B cell (primary cell): ENCODE measurements at regions not wholly inside any gene's neighbourhood (a gene's known extent, or its start where the extent isn't known, plus 50 kb on each side); places are given as distances from the start of the nearest gene placed in this dataset.

Experiments
- ATAC-seq: fragments of 200-7000 bp; cut with Tn5 transposase; one replicate; pipeline ENCODE4 v1.10.0; 2021; ENCODE audit warnings: low read depth, mild to moderate bottlenecking, moderate number of reproducible peaks, moderate library complexity
- CTCF ChIA-PET: fragments of 350-600 bp; sonication (Branson Sonifier 250); formaldehyde crosslinking; loops from one replicate; lab custom pipeline; 2021; ENCODE audit warnings: antibody characterized with exemption, inconsistent platforms; lab: Charles Lee
- POLR2A ChIA-PET: fragments of 350-600 bp; sonication (Branson Sonifier 250); formaldehyde crosslinking; loops from one replicate; lab custom pipeline; 2021; ENCODE audit warnings: antibody characterized with exemption; lab: Charles Lee
- DNase-seq: peaks from one replicate; pipeline ENCODE4 v3.0.0; 2013
- H2AFZ ChIP-seq: 2 replicates; pipeline ENCODE4 v1.6.1; 2012; ENCODE audit warnings: mild to moderate bottlenecking, low read depth, low read length; ENCODE audit not compliant: insufficient read depth, poor library complexity, severe bottlenecking
- H3K27ac ChIP-seq, 2 donors: 1 replicate in 1 of 2; 2 replicates in 1 of 2; pipeline ENCODE4 v1.5.1; 2012 to 2013; ENCODE audit warnings: low read length in 2 of 2, mild to moderate bottlenecking in 2 of 2, moderate library complexity in 1 of 2
- H3K27me3 ChIP-seq, 4 experiments: fragments of 200-600 bp in 1 of 4; sonication (generic) in 1 of 4; replicated peaks in 1 of 4; 1 replicate in 2 of 4; 2 replicates in 2 of 4; pipeline versions ENCODE4 v1.6.1 to v1.7.0; 2013 to 2016; ENCODE audit warnings: low read length in 3 of 4, mild to moderate bottlenecking in 2 of 4, mixed read lengths in 1 of 4, moderate library complexity in 1 of 4; ENCODE audit not compliant: insufficient read depth in 4 of 4, control insufficient read depth in 3 of 4; ENCODE audit errors: control extremely low read depth in 1 of 4
- H3K36me3 ChIP-seq, 2 experiments: replicated peaks in 1 of 2; 1 replicate in 1 of 2; 2 replicates in 1 of 2; pipeline versions ENCODE4 v1.6.1 to v1.7.1; 2013; ENCODE audit warnings: low read length in 1 of 2; ENCODE audit not compliant: insufficient read depth in 2 of 2, control insufficient read depth in 1 of 2; ENCODE audit errors: control extremely low read depth in 1 of 2, extremely low read depth in 1 of 2
- H3K4me1 ChIP-seq, 2 donors: fragments of 200-600 bp in 1 of 2; sonication (generic) in 1 of 2; 1 replicate in 1 of 2; 2 replicates in 1 of 2; pipeline versions ENCODE4 v1.5.1 to v1.6.1; 2013 to 2017; ENCODE audit warnings: low read length in 2 of 2; ENCODE audit not compliant: control insufficient read depth in 2 of 2, insufficient read depth in 2 of 2
- H3K4me2 ChIP-seq: replicated peaks from 2 replicates; pipeline ENCODE3; 2012; ENCODE audit warnings: mild to moderate bottlenecking, low read depth, low read length; ENCODE audit not compliant: poor library complexity, severe bottlenecking
- H3K4me3 ChIP-seq, 5 experiments: fragments of 200-600 bp in 1 of 5; sonication (generic) in 1 of 5; 1 replicate in 3 of 5; 2 replicates in 2 of 5; pipeline versions ENCODE4 v1.5.1 to v1.7.0; 2011 to 2016; ENCODE audit warnings: low read length in 4 of 5, mild to moderate bottlenecking in 4 of 5, low read depth in 2 of 5, control low read depth in 1 of 5, moderate library complexity in 1 of 5; ENCODE audit not compliant: insufficient read depth in 1 of 5; ENCODE audit errors: control extremely low read depth in 1 of 5, extremely low read depth in 1 of 5
- H3K79me2 ChIP-seq: fragments of 200-600 bp; sonication (generic); one replicate; pipeline ENCODE4 v1.6.0; 2016; ENCODE audit warnings: low read length; ENCODE audit not compliant: control insufficient read depth, insufficient read depth
- H3K9ac ChIP-seq: fragments of 200-600 bp; sonication (generic); 2 replicates; pipeline ENCODE4 v1.6.1; 2017; ENCODE audit warnings: mild to moderate bottlenecking, low read length, moderate library complexity
- H3K9me3 ChIP-seq, 3 donors: one replicate each; pipeline versions ENCODE4 v1.6.1 to v1.7.1; 2013; ENCODE audit warnings: low read length in 2 of 3; ENCODE audit not compliant: control insufficient read depth in 2 of 3, insufficient read depth in 1 of 3; ENCODE audit errors: control extremely low read depth in 1 of 3
- H4K20me1 ChIP-seq: 2 replicates; pipeline ENCODE4 v1.6.0; 2012; ENCODE audit warnings: mild to moderate bottlenecking, low read length; ENCODE audit not compliant: insufficient read depth, control insufficient read depth, poor library complexity, severe bottlenecking
- H3K27ac Mint-ChIP-seq: one replicate; pipeline ENCODE4 v1.8.0; 2021; ENCODE audit warnings: mixed read lengths
- H3K27me3 Mint-ChIP-seq: one replicate; pipeline ENCODE4 v1.8.0; 2021; ENCODE audit warnings: mixed read lengths
- H3K4me1 Mint-ChIP-seq: one replicate; pipeline ENCODE4 v1.8.0; 2021; ENCODE audit warnings: mixed read lengths
- H3K4me3 Mint-ChIP-seq: one replicate; pipeline ENCODE4 v1.8.0; 2021; ENCODE audit warnings: mixed read lengths
- H3K9me3 Mint-ChIP-seq: one replicate; pipeline ENCODE4 v1.8.0; 2022; ENCODE audit warnings: mixed read lengths; ENCODE audit not compliant: insufficient read depth
- CTCF ChIP-seq: fragments of 200-600 bp; IDR thresholded peaks from one replicate; pipeline ENCODE4 v1.8.0; 2022; ENCODE audit warnings: antibody characterized with exemption, mild to moderate bottlenecking
- EZH2 ChIP-seq: IDR thresholded peaks from 2 replicates; pipeline ENCODE4 v1.6.1; 2012; ENCODE audit warnings: borderline replicate concordance, low read depth, mild to moderate bottlenecking, moderate library complexity, low read length; ENCODE audit not compliant: insufficient read depth, poor library complexity, severe bottlenecking
- whole genome bisulfite sequencing: methylation state at CpG from one replicate; pipeline ENCODE4 v1.1.5; 2013; ENCODE audit warnings: missing lambda C conversion rate; ENCODE audit not compliant: insufficient coverage; 5-methylcytosine and 5-hydroxymethylcytosine counted together
- intact Hi-C: fragments of 100-400 bp; cut with micrococcal nuclease; formaldehyde crosslinking; loops from one replicate; pipeline ENCODE4 v1.10.0; 2022

- Histone ChIP-seq H3K27me3 (no peaks in the 10 kb centered on the region), H3K79me2 (no peaks in the 10 kb centered on the region), H3K9ac (no peak overlapping the region), H4K20me1 (no peaks in the 10 kb centered on the region), H3K4me1 (no peaks in the 10 kb centered on the region), H3K4me2 (no peak overlapping the region), H3K4me3 (no peak overlapping the region), H3K9me3 (peaks cover 0 to 8% (median 0%) of the 10 kb centered on the region in 3 donors), H2AFZ (no peak overlapping the region), H3K27ac (no peak overlapping the region), H3K36me3 (no peaks in the 10 kb centered on the region)
- no peaks in the 10 kb centered on the region for H3K27me3 Mint-ChIP-seq
- ChIA-PET POLR2A (no interaction called here), CTCF (interaction anchor here (0.7 kb wide), 1 partner anchor 257 kb away, joined by 3 read pairs; no protein-coding TSS in a partner anchor)
- whole genome bisulfite sequencing, result no CpG with 5 or more reads among the region's 3 CpGs
- intact Hi-C loops, result no loop called here
- H3K4me1 Mint-ChIP-seq, result peaks cover 2% of the 10 kb centered on the region
- no peak for ATAC-seq
- no peak for TF ChIP-seq EZH2
- no peak for TF ChIP-seq CTCF
- H3K4me3 Mint-ChIP-seq, result no peak overlapping the region
- H3K27ac Mint-ChIP-seq, result no peak overlapping the region
- DNase-seq, result no peak
- peaks cover 11% of the 10 kb centered on the region for H3K9me3 Mint-ChIP-seq
These were observed 307.7 kb upstream of the MEF2C start for GRCh38 chr5:89190515-89191265.

- Histone ChIP-seq H3K4me1 (no peaks in the 10 kb centered on the region), H3K4me3 (no peak overlapping the region), H3K9me3 (no peaks in the 10 kb centered on the region), H3K27ac (no peak overlapping the region), H3K9ac (no peak overlapping the region), H4K20me1 (no peaks in the 10 kb centered on the region), H2AFZ (no peak overlapping the region), H3K27me3 (no peaks in the 10 kb centered on the region), H3K79me2 (no peaks in the 10 kb centered on the region), H3K36me3 (no peaks in the 10 kb centered on the region), H3K4me2 (no peak overlapping the region)
- WGBS, result no CpG with 5 or more reads among the region's 1 CpG
- Mint-ChIP-seq H3K27me3 (no peaks in the 10 kb centered on the region), H3K4me3 (no peak overlapping the region), H3K4me1 (peaks cover 2% of the 10 kb centered on the region), H3K9me3 (peaks cover 4% of the 10 kb centered on the region), H3K27ac (no peak overlapping the region)
- POLR2A ChIA-PET, result no interaction called here
- TF ChIP-seq CTCF (no peak), EZH2 (no peak)
- CTCF ChIA-PET, result no interaction called here
- intact Hi-C loops, result no loop called here
- DNase-seq (no peak), ATAC-seq (no peak)
These were observed 305.0 kb upstream of the MEF2C start for GRCh38 chr5:89187883-89188465.
